ENCODE measurements at regions not wholly inside any gene's neighbourhood (a gene's known extent, or its start where the extent isn't known, plus 50 kb on each side); places are given as distances from the start of the nearest gene placed in this dataset.

DNA sequence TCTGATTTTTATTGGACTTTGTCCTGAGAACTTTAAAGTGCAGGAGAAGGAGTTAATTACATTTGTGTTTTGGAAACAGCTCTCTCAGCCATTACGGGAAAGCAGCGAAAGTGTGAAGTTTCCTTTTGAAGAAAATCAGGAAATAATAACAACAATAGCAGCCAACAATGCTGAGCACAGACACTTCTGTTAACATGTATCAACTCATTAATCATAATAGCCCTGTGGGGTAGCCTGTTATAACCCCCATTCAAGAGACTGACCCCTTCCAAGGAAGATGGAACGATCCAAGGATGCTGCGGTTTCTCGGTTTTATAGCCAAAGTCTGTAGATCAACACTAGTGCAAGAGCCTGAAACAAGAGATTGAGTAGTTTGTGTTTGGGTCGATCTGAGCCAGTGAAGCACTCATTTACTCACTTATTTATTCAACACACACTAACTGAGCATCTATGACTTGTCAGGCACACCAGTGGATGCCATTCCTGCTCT, 195.5 kb downstream of the DRD1 start:
- TF ChIP-seq, protein P1, sequence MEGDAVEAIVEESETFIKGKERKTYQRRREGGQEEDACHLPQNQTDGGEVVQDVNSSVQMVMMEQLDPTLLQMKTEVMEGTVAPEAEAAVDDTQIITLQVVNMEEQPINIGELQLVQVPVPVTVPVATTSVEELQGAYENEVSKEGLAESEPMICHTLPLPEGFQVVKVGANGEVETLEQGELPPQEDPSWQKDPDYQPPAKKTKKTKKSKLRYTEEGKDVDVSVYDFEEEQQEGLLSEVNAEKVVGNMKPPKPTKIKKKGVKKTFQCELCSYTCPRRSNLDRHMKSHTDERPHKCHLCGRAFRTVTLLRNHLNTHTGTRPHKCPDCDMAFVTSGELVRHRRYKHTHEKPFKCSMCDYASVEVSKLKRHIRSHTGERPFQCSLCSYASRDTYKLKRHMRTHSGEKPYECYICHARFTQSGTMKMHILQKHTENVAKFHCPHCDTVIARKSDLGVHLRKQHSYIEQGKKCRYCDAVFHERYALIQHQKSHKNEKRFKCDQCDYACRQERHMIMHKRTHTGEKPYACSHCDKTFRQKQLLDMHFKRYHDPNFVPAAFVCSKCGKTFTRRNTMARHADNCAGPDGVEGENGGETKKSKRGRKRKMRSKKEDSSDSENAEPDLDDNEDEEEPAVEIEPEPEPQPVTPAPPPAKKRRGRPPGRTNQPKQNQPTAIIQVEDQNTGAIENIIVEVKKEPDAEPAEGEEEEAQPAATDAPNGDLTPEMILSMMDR (IDR thresholded peaks at IDR 0.05): no peak
- TF ChIP-seq POLR2A (IDR thresholded peaks at IDR 0.05) (no peak), POLR2AphosphoS5 (IDR thresholded peaks at IDR 0.05) (no peak)

Measured in sigmoid colon (tissue), 4 donors.